K562 (cell line): ENCODE measurements at regions not wholly inside any gene's neighbourhood (a gene's known extent, or its start where the extent isn't known, plus 50 kb on each side); places are given as distances from the start of the nearest gene placed in this dataset.

Experiments
- BACH1 ChIP-seq: fragments of 200-800 bp; sonication (Bioruptor generic); IDR thresholded peaks from 2 replicates; pipeline ENCODE4 v1.6.1; 2016; ENCODE audit warnings: missing genetic modification characterization, missing compliant biosample characterization
- CBX1 ChIP-seq: sonication (generic); IDR thresholded peaks from 2 replicates; pipeline ENCODE4 v1.6.1; 2016; ENCODE audit warnings: antibody characterized with exemption, low read depth, mild to moderate bottlenecking
- HDAC6 ChIP-seq: IDR thresholded peaks from 2 replicates; pipeline ENCODE4 v1.6.1; 2012; ENCODE audit warnings: low read depth, mild to moderate bottlenecking, control low read depth, inconsistent platforms, low read length, moderate library complexity
- HLTF ChIP-seq: fragments of 450-650 bp; IDR thresholded peaks from 2 replicates; pipeline ENCODE4 v1.6.1; 2016
- HMBOX1 ChIP-seq: sonication (generic); IDR thresholded peaks from 2 replicates; pipeline ENCODE4 v1.6.1; 2016
- MECOM ChIP-seq: fragments of 250-450 bp; sonication (Bioruptor Pico); IDR thresholded peaks from 2 replicates; pipeline ENCODE4 v1.8.0; 2022; ENCODE audit warnings: inconsistent platforms
- PML ChIP-seq: IDR thresholded peaks from 2 replicates; pipeline ENCODE4 v1.6.1; 2012; ENCODE audit warnings: low read length, inconsistent platforms
- RBM39 ChIP-seq: fragments of 200-400 bp; formaldehyde crosslinking; optimal IDR thresholded peaks from 2 replicates; pipeline ENCODE3; 2018; ENCODE audit warnings: low read depth, low read length
- TAF15 ChIP-seq: fragments of 200-400 bp; formaldehyde crosslinking; IDR thresholded peaks from 2 replicates; pipeline ENCODE4 v1.6.1; 2017; ENCODE audit warnings: mild to moderate bottlenecking, low read depth, low read length, moderate library complexity
- ZBTB43 ChIP-seq: sonication (generic); formaldehyde crosslinking; IDR thresholded peaks from 2 replicates; pipeline ENCODE4 v1.8.0; 2023; ENCODE audit warnings: mild to moderate bottlenecking, missing genetic modification reagents
- ZNF121 ChIP-seq: sonication (generic); formaldehyde crosslinking; conservative IDR thresholded peaks from 2 replicates; pipeline ENCODE4 v1.8.0; 2022; ENCODE audit warnings: missing genetic modification reagents
- ZNF140 ChIP-seq: fragments of 250-450 bp; sonication (Bioruptor Pico); IDR thresholded peaks from 2 replicates; pipeline ENCODE4 v1.8.0; 2021; ENCODE audit warnings: moderate library complexity, mild to moderate bottlenecking, inconsistent platforms
- ZNF408 ChIP-seq: fragments of 250-450 bp; sonication (Bioruptor Pico); IDR thresholded peaks from 2 replicates; pipeline ENCODE4 v1.4.0; 2020; ENCODE audit warnings: low read depth, mild to moderate bottlenecking, moderate library complexity
- ZNF780A ChIP-seq: fragments of 250-450 bp; sonication (Bioruptor Pico); IDR thresholded peaks from 2 replicates; pipeline ENCODE4 v1.5.0; 2021; ENCODE audit warnings: mild to moderate bottlenecking
- TF ChIP-seq, protein P1 (sequence below): fragments of 450-650 bp; conservative IDR thresholded peaks from 2 replicates; pipeline ENCODE4 v1.6.1; 2016; ENCODE audit warnings: missing genetic modification characterization, low read depth, mild to moderate bottlenecking, missing compliant biosample characterization, moderate library complexity
- TF ChIP-seq, protein P2 (sequence below): fragments of 450-650 bp; IDR thresholded peaks from one replicate; pipeline ENCODE4 v1.6.1; 2018; ENCODE audit warnings: mild to moderate bottlenecking, moderate library complexity; ENCODE audit not compliant: partially characterized antibody
- TF ChIP-seq, protein P3 (sequence below): fragments of 250-450 bp; sonication (Bioruptor Pico); IDR thresholded peaks from 2 replicates; pipeline ENCODE4 v1.9.0; 2021; ENCODE audit warnings: mild to moderate bottlenecking, inconsistent platforms
- TF ChIP-seq, protein P4 (sequence below): fragments of 450-650 bp; IDR thresholded peaks from 2 replicates; pipeline ENCODE4 v1.7.0; 2016; ENCODE audit warnings: borderline replicate concordance

- TF ChIP-seq ZBTB43 (CRISPR knock-in tag) (0 out of 2 replicates have a peak, but pooled peaks have one; percentile 55), HMBOX1 (no peak), HDAC6 (no peak), HLTF (no peak), BACH1 (tag) (no peak), ZNF408 (no peak), PML (peak; percentile 93), ZNF121 (CRISPR knock-in tag) (peak; percentile 99), MECOM (CRISPR knock-in tag) (no peak), TAF15 (no peak), ZNF140 (no peak), RBM39 (no peak), CBX1 (peak; percentile 97), ZNF780A (CRISPR knock-in tag) (no peak)
- TF ChIP-seq, protein P1, sequence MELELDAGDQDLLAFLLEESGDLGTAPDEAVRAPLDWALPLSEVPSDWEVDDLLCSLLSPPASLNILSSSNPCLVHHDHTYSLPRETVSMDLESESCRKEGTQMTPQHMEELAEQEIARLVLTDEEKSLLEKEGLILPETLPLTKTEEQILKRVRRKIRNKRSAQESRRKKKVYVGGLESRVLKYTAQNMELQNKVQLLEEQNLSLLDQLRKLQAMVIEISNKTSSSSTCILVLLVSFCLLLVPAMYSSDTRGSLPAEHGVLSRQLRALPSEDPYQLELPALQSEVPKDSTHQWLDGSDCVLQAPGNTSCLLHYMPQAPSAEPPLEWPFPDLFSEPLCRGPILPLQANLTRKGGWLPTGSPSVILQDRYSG, result no peak
- TF ChIP-seq, protein P2, sequence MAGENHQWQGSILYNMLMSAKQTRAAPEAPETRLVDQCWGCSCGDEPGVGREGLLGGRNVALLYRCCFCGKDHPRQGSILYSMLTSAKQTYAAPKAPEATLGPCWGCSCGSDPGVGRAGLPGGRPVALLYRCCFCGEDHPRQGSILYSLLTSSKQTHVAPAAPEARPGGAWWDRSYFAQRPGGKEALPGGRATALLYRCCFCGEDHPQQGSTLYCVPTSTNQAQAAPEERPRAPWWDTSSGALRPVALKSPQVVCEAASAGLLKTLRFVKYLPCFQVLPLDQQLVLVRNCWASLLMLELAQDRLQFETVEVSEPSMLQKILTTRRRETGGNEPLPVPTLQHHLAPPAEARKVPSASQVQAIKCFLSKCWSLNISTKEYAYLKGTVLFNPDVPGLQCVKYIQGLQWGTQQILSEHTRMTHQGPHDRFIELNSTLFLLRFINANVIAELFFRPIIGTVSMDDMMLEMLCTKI, result no peak
- TF ChIP-seq, protein P3, sequence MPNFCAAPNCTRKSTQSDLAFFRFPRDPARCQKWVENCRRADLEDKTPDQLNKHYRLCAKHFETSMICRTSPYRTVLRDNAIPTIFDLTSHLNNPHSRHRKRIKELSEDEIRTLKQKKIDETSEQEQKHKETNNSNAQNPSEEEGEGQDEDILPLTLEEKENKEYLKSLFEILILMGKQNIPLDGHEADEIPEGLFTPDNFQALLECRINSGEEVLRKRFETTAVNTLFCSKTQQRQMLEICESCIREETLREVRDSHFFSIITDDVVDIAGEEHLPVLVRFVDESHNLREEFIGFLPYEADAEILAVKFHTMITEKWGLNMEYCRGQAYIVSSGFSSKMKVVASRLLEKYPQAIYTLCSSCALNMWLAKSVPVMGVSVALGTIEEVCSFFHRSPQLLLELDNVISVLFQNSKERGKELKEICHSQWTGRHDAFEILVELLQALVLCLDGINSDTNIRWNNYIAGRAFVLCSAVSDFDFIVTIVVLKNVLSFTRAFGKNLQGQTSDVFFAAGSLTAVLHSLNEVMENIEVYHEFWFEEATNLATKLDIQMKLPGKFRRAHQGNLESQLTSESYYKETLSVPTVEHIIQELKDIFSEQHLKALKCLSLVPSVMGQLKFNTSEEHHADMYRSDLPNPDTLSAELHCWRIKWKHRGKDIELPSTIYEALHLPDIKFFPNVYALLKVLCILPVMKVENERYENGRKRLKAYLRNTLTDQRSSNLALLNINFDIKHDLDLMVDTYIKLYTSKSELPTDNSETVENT (CRISPR knock-in tag), result peak; percentile 95
- TF ChIP-seq, protein P4, sequence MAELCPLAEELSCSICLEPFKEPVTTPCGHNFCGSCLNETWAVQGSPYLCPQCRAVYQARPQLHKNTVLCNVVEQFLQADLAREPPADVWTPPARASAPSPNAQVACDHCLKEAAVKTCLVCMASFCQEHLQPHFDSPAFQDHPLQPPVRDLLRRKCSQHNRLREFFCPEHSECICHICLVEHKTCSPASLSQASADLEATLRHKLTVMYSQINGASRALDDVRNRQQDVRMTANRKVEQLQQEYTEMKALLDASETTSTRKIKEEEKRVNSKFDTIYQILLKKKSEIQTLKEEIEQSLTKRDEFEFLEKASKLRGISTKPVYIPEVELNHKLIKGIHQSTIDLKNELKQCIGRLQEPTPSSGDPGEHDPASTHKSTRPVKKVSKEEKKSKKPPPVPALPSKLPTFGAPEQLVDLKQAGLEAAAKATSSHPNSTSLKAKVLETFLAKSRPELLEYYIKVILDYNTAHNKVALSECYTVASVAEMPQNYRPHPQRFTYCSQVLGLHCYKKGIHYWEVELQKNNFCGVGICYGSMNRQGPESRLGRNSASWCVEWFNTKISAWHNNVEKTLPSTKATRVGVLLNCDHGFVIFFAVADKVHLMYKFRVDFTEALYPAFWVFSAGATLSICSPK, result no peak
Measured at GRCh38 chr7:66493235-66494205, 135.2 kb upstream of the KCTD7 start (continued).
